ENCODE measurements at regions not wholly inside any gene's neighbourhood (a gene's known extent, or its start where the extent isn't known, plus 50 kb on each side); places are given as distances from the start of the nearest gene placed in this dataset.

DNA sequence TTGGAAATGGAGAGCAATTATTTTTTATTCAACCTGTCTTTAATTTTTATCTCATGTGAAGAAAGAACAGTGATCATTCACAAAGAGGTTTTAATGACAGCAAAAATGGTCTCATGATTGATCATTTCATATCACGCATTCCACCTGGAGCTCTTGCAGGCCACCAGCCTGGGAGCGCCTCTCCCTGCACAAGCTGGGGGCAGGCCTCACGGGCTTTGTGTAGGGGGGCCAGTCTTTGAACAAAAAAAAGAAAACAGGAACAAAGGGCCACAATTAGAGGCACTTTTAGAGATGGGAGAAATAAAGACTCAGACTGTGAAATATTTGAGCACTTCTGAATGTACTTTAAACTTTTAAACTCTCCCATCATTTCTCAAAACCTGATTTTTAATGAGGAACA is 232.9 kb downstream of the CHD9NB start:
- Histone ChIP-seq H3K4me3 (no peak overlapping the region), H3K36me3 (no peaks in the 10 kb centered on the region), H3K27ac (no peak overlapping the region), H3K27me3 (no peaks in the 10 kb centered on the region), H3K4me1 (no peaks in the 10 kb centered on the region), H3K9me3 (no peaks in the 10 kb centered on the region)
- TF ChIP-seq POLR2A (IDR thresholded peaks at IDR 0.05): no peak
- TF ChIP-seq CTCF (IDR thresholded peaks at IDR 0.05): no peak
- no peak for TF ChIP-seq EP300 (IDR thresholded peaks at IDR 0.05)
- WGBS, 2 donors: 49 to 64% methylated on average over 3 of the region's 3 CpGs
- no peak for DNase-seq (ENCODE audit: low spot score in 2 of 2)

DNA sequence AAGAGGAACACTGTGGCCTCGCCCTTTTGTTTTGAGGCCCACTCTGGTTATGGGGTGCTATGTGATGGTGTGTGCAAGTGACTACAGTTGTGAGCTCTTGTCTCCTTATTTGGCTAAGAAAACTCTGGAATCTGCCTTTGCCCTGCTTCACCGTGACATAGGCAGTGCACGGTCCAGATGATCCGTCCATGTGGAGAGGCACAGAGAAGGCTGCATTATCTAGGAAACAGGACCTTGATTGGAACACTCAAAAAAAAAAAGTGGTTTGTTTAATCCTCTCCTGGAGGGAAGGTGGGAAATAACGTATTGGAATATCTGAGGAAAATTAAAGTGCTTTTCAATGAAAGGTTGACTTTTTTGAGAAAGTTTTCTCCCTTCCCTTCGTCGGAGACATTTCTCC is 233.3 kb downstream of the CHD9NB start:
- WGBS, 2 donors: 81 to 87% methylated on average over 7 of the region's 7 CpGs
- Histone ChIP-seq H3K27me3 (no peaks in the 10 kb centered on the region), H3K9me3 (no peaks in the 10 kb centered on the region), H3K4me3 (no peak overlapping the region), H3K4me1 (no peaks in the 10 kb centered on the region), H3K36me3 (no peaks in the 10 kb centered on the region), H3K27ac (no peak overlapping the region)
- no peak for TF ChIP-seq EP300 (IDR thresholded peaks at IDR 0.05)
- TF ChIP-seq CTCF (IDR thresholded peaks at IDR 0.05): no peak
- TF ChIP-seq POLR2A (IDR thresholded peaks at IDR 0.05): no peak
- DNase-seq (ENCODE audit: low spot score in 2 of 2): no peak

GRCh38 chr16:52817696-52818095 is 235.0 kb downstream of the CHD9NB start:
- Histone ChIP-seq H3K4me1 (no peaks in the 10 kb centered on the region), H3K36me3 (no peaks in the 10 kb centered on the region), H3K27me3 (no peaks in the 10 kb centered on the region), H3K4me3 (no peak overlapping the region), H3K27ac (no peak overlapping the region), H3K9me3 (peaks cover 0 to 5% (median 0%) of the 10 kb centered on the region in 4 donors)
- no peak for TF ChIP-seq EP300 (IDR thresholded peaks at IDR 0.05)
- no peak for TF ChIP-seq POLR2A (IDR thresholded peaks at IDR 0.05)
- TF ChIP-seq CTCF (IDR thresholded peaks at IDR 0.05): no peak
- DNase-seq (ENCODE audit: low spot score in 2 of 2): no peak
- 74 to 75% methylated on average over 6 of the region's 6 CpGs for WGBS, 2 donors

DNA sequence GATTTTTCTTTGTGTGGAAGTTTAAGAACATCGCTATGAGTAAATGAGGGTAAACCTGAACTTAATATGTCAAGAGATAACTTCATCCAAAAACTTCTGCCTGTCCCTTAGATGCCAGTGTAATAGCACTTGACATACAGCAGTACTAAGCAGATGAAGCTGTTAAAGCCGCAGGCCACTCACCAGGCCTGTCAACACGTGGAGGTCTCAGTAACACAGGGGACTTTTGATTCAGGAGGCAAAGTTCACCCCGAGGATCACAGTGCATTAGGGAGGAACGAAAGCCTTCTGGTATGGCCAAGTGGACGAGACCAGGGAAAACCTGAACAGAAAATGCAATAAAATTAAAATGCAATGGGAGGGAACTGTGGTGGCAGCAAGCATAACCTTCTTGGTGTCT is 235.7 kb downstream of the CHD9NB start:
- Histone ChIP-seq H3K27ac (no peak overlapping the region), H3K9me3 (peaks cover 0 to 5% (median 0%) of the 10 kb centered on the region in 4 donors), H3K27me3 (no peaks in the 10 kb centered on the region), H3K4me1 (no peaks in the 10 kb centered on the region), H3K4me3 (no peak overlapping the region), H3K36me3 (no peaks in the 10 kb centered on the region)
- TF ChIP-seq CTCF (IDR thresholded peaks at IDR 0.05) (no peak), EP300 (IDR thresholded peaks at IDR 0.05) (no peak), POLR2A (IDR thresholded peaks at IDR 0.05) (no peak)
- no peak for DNase-seq (ENCODE audit: low spot score in 2 of 2)
- WGBS, 2 donors: 37 to 44% methylated on average over 6 of the region's 6 CpGs

DNA sequence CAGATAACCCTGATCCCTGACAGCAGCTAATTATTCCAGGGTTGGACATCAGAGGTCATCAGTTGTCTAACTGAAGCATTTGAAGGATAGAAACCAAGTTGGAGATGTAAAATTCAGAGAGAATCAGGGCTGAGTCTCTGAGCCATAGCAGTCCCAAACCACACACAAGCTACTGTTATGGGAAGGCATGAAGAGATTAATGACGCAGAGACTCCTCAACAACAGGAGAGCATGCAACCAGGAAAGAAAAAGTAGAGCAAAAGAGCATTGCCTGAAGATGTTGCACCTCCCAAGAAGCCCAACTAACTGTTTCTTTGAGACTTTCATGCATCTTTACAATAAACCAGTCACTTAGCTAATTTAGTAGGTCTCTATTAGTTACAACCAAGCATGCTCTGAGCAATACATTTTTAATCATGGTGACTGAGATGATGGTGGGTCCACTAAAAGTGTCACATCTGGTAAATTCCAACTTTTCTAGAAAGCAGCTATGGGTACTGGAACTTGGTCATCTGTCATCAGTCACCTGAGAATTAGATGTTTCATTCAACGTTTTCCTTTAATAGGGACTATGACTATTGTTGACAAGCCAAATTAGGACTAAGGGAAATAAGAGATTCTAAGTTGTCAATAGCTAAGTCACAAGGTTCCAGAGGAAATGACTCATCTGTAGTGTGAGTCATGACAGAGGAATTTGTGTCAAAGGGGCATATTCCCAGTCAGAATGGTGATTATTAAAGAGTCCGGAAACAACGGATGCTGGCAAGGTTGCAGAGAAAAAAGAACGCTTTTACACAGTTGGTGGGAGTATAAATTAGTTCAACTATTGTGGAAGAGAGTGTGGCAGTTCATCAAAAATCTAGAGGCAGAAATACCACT is 239.8 kb downstream of the CHD9NB start:
- no peak overlapping the region for H3K27ac ChIP-seq
- no peaks in the 10 kb centered on the region for H3K36me3 ChIP-seq
- H3K9me3 ChIP-seq: peaks cover 0 to 8% (median 0%) of the 10 kb centered on the region in 4 donors
- H3K27me3 ChIP-seq: no peaks in the 10 kb centered on the region
- no peak for DNase-seq (ENCODE audit: low spot score in 2 of 2)
- H3K4me1 ChIP-seq: no peaks in the 10 kb centered on the region
- H3K4me3 ChIP-seq: no peak overlapping the region
- WGBS, 2 donors: 38 to 45% methylated on average over 5 of the region's 5 CpGs
- no peak for TF ChIP-seq EP300 (IDR thresholded peaks at IDR 0.05)
- no peak for TF ChIP-seq CTCF (IDR thresholded peaks at IDR 0.05)
- no peak for TF ChIP-seq POLR2A (IDR thresholded peaks at IDR 0.05)

Data from tibial nerve (tissue), 4 donors.